ENCODE measurements at regions not wholly inside any gene's neighbourhood (a gene's known extent, or its start where the extent isn't known, plus 50 kb on each side); places are given as distances from the start of the nearest gene placed in this dataset.

DNA sequence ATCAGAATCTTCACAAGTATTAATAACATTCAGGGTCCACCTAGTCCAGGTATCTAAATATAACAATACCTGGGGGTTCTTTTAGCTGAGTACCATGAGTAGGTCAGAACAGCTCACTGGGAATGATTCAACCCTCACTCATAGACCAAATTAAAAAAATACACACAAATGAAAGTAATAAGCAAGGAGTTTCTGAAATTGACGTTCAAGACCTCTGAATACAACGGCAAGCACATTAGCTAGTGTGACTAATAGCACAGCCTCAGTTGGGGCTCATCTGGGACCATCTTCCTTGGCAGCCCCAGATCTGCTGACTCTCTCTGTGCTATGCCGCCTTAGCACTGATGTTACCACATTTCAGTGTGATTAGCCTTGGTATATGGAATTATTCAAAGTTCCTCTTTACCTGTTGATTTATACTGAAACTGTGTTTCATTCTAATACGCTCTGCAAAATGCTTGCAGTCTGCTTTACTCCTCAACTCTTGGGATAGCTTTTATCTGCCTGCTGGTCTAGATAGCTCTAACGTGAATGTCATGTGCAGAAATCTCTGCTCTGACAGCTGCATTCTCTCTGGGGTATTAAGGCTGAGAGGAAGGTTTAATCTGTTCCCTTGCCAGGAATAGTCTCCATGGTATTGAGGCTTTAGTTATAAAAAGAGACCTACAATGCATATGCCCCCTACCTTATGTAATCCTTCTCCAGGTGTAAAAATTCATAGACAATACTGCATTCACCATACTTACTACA is 153.3 kb downstream of the METTL4 start:
- Mint-ChIP-seq H3K9me3 (peaks cover 0 to 3% (median 0%) of the 10 kb centered on the region in 9 donors), H3K4me3 (no peak overlapping the region), H3K36me3 (no peaks in the 10 kb centered on the region), H3K4me1 (peaks cover 0 to 2% (median 0%) of the 10 kb centered on the region in 4 donors), H3K27ac (no peak overlapping the region), H3K27me3 (peaks cover 10 to 22% (median 18%) of the 10 kb centered on the region in 5 donors)
- POLR2A ChIA-PET, result no interaction called here
- DNase-seq (no peak), ATAC-seq (no peak)

DNA sequence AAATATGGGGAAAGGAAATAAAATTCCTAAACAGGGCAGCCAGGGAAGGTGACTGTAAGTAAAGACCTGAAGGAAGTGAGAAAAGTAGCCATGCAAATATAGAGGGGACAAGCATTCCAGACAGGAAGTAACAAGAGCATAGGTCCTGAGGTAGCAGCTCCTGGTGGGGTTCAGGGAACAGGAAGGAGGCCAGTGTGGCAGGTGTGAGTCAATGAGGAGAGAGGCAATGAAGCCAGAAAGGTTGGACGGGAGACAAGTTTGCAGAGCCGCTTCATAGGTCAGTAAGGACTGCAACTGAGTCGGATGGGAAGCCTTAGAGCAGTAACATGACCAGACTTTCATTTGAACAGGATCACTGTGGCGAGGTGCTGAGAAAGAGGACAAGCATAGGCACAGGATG is 150.9 kb downstream of the METTL4 start:
- H3K27ac Mint-ChIP-seq, result peak overlapping the region in 2 of 10 donors; percentile 9 to 49
- no peak for ATAC-seq
- peaks cover 0 to 3% (median 0%) of the 10 kb centered on the region in 9 donors for H3K9me3 Mint-ChIP-seq
- POLR2A ChIA-PET, result no interaction called here
- no peak for DNase-seq
- peaks cover 12 to 24% (median 19%) of the 10 kb centered on the region in 5 donors for H3K27me3 Mint-ChIP-seq
- no peak overlapping the region for H3K4me3 Mint-ChIP-seq
- H3K4me1 Mint-ChIP-seq, result peaks cover 0 to 2% (median 0%) of the 10 kb centered on the region in 4 donors
- H3K36me3 Mint-ChIP-seq, result no peaks in the 10 kb centered on the region

DNA sequence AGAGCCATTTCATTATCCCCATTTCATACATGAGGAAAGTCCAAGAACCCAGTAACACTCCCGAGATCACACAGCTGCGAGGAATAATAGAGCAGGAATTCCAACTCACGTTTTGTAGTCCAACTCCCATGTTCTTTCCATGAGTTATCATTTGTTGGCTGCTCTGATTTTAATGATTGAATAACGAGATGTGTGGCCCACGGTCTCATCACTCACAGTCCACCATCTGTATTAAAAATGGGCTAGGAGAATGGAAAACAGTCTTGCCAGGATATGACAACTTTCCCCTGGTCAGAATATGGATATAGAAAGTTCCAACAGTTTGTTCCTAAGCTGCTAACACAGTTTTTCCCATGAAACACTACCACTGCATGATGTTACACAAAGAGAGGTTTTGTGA is 147.5 kb downstream of the METTL4 start:
- no peak for ATAC-seq
- H3K4me3 Mint-ChIP-seq, result no peak overlapping the region
- no peak for DNase-seq
- peaks cover 0 to 7% (median 3%) of the 10 kb centered on the region in 9 donors for H3K9me3 Mint-ChIP-seq
- peaks cover 0 to 3% (median 0%) of the 10 kb centered on the region in 3 donors for H3K36me3 Mint-ChIP-seq
- H3K27ac Mint-ChIP-seq, result no peak overlapping the region
- peaks cover 0 to 2% (median 0%) of the 10 kb centered on the region in 4 donors for H3K4me1 Mint-ChIP-seq
- POLR2A ChIA-PET, result no interaction called here
- peaks cover 10 to 20% (median 12%) of the 10 kb centered on the region in 5 donors for H3K27me3 Mint-ChIP-seq

DNA sequence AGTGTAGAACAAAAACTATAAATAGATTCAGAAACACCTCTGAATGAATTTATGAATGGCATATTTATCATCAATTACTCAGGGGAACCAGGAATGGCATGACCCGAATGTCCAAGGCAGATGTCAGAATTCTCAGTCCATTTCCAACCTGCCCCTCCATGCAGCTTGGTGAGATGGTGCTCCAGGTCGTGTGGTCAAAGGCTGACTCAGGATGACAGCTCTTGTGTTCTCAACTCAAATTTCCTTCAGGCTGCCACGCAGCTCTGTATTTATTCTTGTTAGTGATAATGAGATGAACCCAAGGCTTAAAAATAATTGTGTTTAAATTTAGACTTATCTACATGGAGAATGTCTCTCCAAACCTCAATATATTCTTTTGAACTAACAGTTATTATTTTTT is 146.9 kb downstream of the METTL4 start:
- POLR2A ChIA-PET, result no interaction called here
- peaks cover 10 to 20% (median 12%) of the 10 kb centered on the region in 5 donors for H3K27me3 Mint-ChIP-seq
- H3K27ac Mint-ChIP-seq, result no peak overlapping the region
- ATAC-seq (no peak), DNase-seq (no peak)
- H3K4me1 Mint-ChIP-seq, result peaks cover 0 to 2% (median 0%) of the 10 kb centered on the region in 4 donors
- H3K36me3 Mint-ChIP-seq, result peaks cover 0 to 3% (median 0%) of the 10 kb centered on the region in 3 donors
- peaks cover 0 to 7% (median 3%) of the 10 kb centered on the region in 9 donors for H3K9me3 Mint-ChIP-seq
- H3K4me3 Mint-ChIP-seq, result no peak overlapping the region

DNA sequence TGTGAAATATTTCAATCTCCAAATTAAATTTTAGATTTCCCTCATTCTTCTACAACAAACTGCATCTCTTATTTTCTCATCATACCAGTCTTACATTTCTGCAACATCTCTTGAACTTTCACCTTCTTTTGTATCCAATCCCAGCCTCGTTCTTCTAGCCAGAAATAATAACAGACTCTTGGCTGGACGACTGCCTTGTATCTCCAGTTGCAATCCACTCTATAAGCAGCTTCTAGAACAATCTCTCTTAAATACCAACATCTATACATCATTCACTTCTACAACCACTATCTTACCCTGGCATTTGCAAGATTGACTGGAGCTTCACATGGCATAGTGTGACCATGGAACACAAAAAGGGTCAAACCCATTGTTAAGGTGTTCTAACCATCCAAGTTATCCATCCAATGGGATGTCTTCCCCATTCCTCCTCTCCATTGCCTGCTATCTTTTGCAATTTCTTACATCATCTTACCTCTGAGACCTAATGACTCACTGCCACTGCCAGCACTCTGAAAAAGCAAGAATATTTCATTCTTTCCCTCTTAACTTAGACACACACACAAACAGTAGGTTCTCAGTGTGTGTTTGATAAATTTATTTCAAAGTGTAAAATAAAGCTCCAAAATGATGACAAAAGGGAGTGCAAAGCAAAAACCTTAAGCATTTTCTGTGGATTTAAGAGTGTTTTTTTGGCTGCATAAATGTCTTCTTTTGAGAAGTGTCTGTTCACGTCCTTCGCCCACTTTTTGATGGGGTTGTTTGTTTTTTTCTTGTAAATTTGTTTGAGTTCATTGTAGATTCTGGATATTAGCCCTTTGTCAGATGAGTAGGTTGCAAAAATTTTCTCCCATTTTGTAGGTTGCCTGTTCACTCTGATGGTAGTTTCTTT is 145.6 kb downstream of the METTL4 start:
- ATAC-seq (no peak), DNase-seq (no peak)
- Mint-ChIP-seq H3K27me3 (peaks cover under 1 to 13% (median 11%) of the 10 kb centered on the region in 5 donors), H3K4me1 (peaks cover 0 to 1% (median 0%) of the 10 kb centered on the region in 4 donors), H3K36me3 (peaks cover 2 to 5% (median 3%) of the 10 kb centered on the region in 3 donors), H3K27ac (no peak overlapping the region), H3K9me3 (peaks cover 0 to 14% (median 9%) of the 10 kb centered on the region in 9 donors), H3K4me3 (no peak overlapping the region)
- POLR2A ChIA-PET, result no interaction called here

DNA sequence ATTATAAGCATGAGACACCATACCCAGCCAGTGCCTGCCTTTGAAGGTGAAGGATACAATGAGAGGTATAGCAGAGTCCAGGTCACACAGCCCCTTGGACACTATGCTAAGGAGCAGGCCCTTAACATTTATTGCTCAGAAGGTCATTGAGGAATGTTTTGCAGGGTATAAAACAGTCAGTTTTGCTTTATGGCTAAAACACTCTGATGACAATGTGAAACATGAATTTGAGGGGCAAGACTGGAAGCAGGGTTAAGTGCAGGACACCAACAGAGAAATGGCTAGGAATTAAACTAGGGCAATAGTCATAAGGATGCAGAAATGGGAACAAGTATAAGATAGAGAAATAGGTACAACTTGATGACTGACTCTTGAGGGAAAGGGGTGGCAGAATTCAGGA is 141.1 kb downstream of the METTL4 start:
- H3K4me1 Mint-ChIP-seq, result no peaks in the 10 kb centered on the region

DNA sequence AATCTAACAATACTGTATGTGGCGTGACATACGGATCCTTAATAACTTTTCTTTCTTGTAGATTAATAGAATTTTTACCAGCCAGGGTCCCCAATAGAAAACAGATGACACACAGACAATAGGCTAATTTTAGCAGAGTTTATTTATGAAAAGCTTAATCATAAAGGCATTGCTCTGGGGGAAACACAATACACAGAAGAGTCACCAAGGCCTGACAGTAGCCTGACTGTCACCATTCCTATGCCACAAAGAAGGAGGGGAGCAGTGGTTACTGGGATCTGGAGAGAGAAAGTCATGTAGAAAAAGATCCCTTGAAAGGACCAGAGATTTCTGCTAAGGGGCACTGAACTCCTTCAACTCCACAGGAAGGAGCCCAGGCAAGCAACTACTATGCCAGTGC is 139.5 kb downstream of the METTL4 start:
- no peak overlapping the region for H3K27ac Mint-ChIP-seq
- peaks cover 2 to 5% (median 3%) of the 10 kb centered on the region in 3 donors for H3K36me3 Mint-ChIP-seq
- peaks cover 0 to 15% (median 5%) of the 10 kb centered on the region in 9 donors for H3K9me3 Mint-ChIP-seq
- H3K4me1 Mint-ChIP-seq, result no peaks in the 10 kb centered on the region
- peaks cover 2 to 19% (median 9%) of the 10 kb centered on the region in 5 donors for H3K27me3 Mint-ChIP-seq
- DNase-seq (no peak), ATAC-seq (no peak)
- POLR2A ChIA-PET, result no interaction called here
- H3K4me3 Mint-ChIP-seq, result no peak overlapping the region

More for the DNA sequence above, 141.1 kb downstream of the METTL4 start:
- POLR2A ChIA-PET, result no interaction called here
- H3K36me3 Mint-ChIP-seq, result peaks cover 2 to 5% (median 3%) of the 10 kb centered on the region in 3 donors
- H3K9me3 Mint-ChIP-seq, result peaks cover 0 to 15% (median 9%) of the 10 kb centered on the region in 9 donors
- no peak for DNase-seq
- no peak overlapping the region for H3K27ac Mint-ChIP-seq
- H3K4me3 Mint-ChIP-seq, result no peak overlapping the region
- H3K27me3 Mint-ChIP-seq, result peaks cover 1 to 9% (median 3%) of the 10 kb centered on the region in 5 donors
- no peak for ATAC-seq

DNA sequence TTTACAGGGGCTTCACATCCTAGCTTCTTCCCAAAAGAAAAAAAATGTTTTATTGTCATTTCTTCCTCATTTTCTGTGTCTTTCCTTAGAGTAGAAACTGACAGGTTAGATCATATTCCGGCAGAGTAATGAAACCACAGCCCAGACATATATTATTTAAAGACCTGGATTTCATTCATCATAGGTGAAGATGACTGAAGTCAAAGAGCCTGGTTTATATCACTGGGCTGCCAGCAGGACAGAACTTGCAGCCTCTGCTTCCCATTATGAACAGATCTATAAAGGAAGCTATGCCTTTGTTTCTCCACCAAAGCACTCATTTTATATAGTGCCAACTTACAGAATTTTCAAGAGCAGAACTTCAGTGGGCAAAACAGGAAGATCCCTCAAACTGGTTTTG is 137.9 kb downstream of the METTL4 start:
- Mint-ChIP-seq H3K9me3 (peaks cover 0 to 13% (median 5%) of the 10 kb centered on the region in 9 donors), H3K27me3 (peaks cover 2 to 19% (median 9%) of the 10 kb centered on the region in 5 donors), H3K4me1 (no peaks in the 10 kb centered on the region), H3K27ac (no peak overlapping the region), H3K4me3 (no peak overlapping the region), H3K36me3 (peaks cover 2 to 5% (median 2%) of the 10 kb centered on the region in 3 donors)
- POLR2A ChIA-PET, result no interaction called here
- no peak for DNase-seq
- ATAC-seq, result no peak

DNA sequence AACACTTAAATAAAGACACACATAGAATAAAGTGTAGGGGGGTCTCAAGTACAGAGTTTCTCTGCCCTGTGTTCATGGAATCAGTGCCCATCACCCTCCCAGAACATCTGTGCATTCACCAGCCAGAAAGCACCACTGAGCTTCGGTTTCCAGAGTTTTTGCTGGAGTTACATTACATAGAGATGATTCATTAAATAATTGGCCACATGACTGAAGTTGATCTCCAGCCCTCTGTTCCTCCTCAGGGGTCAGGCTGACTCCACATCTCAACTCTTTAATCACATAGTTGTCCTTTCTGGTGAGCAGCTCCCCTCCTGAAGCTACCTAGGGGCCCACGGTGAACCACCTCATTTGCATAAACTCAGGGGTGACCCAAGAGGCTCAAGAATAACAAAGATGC is 129.8 kb downstream of the METTL4 start:
- ATAC-seq, result no peak
- POLR2A ChIA-PET, result no interaction called here

DNA sequence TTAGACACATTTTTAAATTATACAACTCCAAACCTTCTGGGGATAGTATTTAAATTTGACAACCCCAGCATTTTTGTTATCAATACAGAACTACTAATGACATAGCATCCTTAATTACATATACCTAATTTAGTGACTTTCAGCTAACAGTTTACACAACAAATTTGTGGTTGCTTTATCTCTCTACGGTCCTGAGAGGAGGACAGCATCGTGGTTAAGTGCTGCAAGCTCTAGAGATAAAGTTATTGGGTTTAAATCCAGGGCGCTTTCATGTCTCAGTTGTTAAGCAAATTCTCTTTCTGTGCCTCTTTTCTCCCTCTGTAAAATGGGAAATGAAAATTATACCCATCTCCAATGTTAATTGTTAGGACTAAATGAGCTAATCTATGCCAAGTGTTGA is 129.3 kb downstream of the METTL4 start:
- peaks cover 0 to 5% (median 2%) of the 10 kb centered on the region in 5 donors for H3K27me3 Mint-ChIP-seq
- peaks cover 0 to 4% (median 0%) of the 10 kb centered on the region in 3 donors for H3K36me3 Mint-ChIP-seq
- DNase-seq (no peak), ATAC-seq (no peak)
- H3K4me1 Mint-ChIP-seq, result peaks cover 0 to 6% (median under 1%) of the 10 kb centered on the region in 4 donors
- POLR2A ChIA-PET, result no interaction called here
- no peak overlapping the region for H3K27ac Mint-ChIP-seq
- H3K4me3 Mint-ChIP-seq, result no peak overlapping the region
- H3K9me3 Mint-ChIP-seq, result peaks cover 0 to 10% (median 0%) of the 10 kb centered on the region in 9 donors

More for the DNA sequence above, 129.8 kb downstream of the METTL4 start:
- DNase-seq, result no peak
- peaks cover 0 to 4% (median 0%) of the 10 kb centered on the region in 3 donors for H3K36me3 Mint-ChIP-seq
- H3K4me1 Mint-ChIP-seq, result peaks cover 0 to 6% (median under 1%) of the 10 kb centered on the region in 4 donors
- H3K9me3 Mint-ChIP-seq, result peaks cover 0 to 10% (median 0%) of the 10 kb centered on the region in 9 donors
- no peak overlapping the region for H3K27ac Mint-ChIP-seq
- no peak overlapping the region for H3K4me3 Mint-ChIP-seq
- peaks cover 0 to 5% (median 2%) of the 10 kb centered on the region in 5 donors for H3K27me3 Mint-ChIP-seq

DNA sequence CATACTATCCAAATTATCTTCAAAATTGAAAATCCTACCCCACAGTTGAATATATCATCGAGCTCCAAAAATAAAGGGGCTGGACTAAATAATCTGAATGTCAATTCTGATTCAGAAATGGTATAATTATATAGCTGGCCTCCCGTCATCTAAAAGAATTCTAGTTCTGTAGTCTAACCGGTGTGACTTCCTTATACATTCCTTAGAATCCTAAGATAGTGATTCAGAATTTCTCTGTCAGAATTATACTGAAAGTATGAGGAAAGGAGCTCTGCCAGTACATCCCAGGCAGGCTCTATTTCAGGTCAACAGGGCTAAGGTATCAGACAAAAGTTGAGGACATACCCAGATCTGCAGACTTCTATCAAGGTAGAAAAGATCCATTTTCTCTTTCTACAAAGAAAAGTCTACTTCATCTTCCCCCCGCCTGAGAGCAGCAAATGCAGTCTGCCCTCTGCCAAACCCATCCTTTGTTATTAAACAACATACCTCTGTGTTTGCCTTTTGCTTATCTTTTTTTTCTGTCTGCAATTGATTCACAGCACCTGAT is 128.5 kb downstream of the METTL4 start:
- no peak overlapping the region for H3K4me3 Mint-ChIP-seq

DNA sequence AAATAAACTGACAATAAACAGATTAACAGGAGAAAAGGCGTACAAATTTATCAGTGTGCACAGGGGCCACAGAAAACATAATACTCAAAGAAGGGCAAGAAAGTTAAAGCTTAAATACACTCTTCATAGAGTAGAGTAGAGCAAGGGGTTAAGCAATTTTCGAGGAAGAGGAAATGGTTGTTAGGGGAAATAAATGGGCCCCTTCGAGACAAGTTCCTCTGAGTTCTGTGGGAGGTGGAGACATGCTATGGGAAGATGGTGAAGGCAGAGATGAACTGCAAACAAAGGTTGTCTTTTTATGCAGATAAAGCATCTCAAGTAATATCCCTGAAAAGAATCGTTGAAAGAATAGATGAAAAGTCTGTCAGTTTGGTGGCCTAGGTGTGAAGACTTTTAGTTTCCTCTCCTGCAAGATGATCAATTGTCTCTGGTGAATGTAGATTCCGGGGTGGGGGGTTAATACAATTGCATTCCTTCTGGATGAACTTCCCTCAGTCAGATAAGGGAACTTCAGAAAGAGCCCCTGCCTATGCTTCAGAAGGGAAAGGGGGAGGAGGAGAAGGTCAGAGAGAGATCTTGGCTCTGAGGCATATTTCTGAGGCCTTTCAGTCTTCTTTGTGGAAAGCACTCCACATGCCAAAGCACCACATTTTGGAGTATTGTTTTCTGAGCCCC is 127.0 kb downstream of the METTL4 start:
- H3K27me3 Mint-ChIP-seq, result peaks cover 0 to 6% (median 5%) of the 10 kb centered on the region in 5 donors
- peaks cover 0 to 4% (median 0%) of the 10 kb centered on the region in 3 donors for H3K36me3 Mint-ChIP-seq
- no peak overlapping the region for H3K4me3 Mint-ChIP-seq
- POLR2A ChIA-PET, result no interaction called here
- no peak for ATAC-seq
- no peak overlapping the region for H3K27ac Mint-ChIP-seq
- H3K9me3 Mint-ChIP-seq, result peaks cover 0 to 10% (median 0%) of the 10 kb centered on the region in 9 donors
- peaks cover 0 to 6% (median under 1%) of the 10 kb centered on the region in 4 donors for H3K4me1 Mint-ChIP-seq
- DNase-seq, result no peak

More for the DNA sequence above, 128.5 kb downstream of the METTL4 start:
- no peak for DNase-seq
- POLR2A ChIA-PET, result no interaction called here
- peaks cover 0 to 5% (median 5%) of the 10 kb centered on the region in 5 donors for H3K27me3 Mint-ChIP-seq
- no peak overlapping the region for H3K27ac Mint-ChIP-seq
- H3K9me3 Mint-ChIP-seq, result peaks cover 0 to 10% (median 0%) of the 10 kb centered on the region in 9 donors
- H3K36me3 Mint-ChIP-seq, result peaks cover 0 to 4% (median 0%) of the 10 kb centered on the region in 3 donors
- H3K4me1 Mint-ChIP-seq, result peaks cover 0 to 6% (median under 1%) of the 10 kb centered on the region in 4 donors
- no peak for ATAC-seq
